ENCODE measurements at regions not wholly inside any gene's neighbourhood (a gene's known extent, or its start where the extent isn't known, plus 50 kb on each side); places are given as distances from the start of the nearest gene placed in this dataset.

DNA sequence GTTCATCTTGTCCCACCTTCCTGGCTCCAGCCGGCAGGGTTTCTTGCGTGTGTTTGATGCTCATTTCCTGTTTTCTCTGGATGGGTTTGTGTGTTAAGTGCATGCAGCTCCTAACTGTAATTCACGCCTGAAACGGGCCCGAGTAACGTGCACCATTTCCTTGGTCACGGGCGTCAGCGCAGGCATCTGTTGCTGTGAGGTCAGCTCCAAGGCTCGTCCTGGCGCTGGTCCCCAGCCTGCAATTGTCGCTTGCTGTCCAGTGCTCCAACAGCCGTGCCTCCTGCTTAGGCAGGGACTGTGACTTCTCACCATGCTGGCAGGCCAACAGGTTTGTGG, 201.1 kb downstream of the GLRX3 start:
- no peak for TF ChIP-seq CTCF (conservative IDR thresholded peaks at IDR 0.05; ENCODE audit: low read depth in 2 of 2)
- no peak for TF ChIP-seq STAT1 (IDR thresholded peaks at IDR 0.05; ENCODE audit: unreplicated experiment)
- no peak for TF ChIP-seq EZH2 (IDR thresholded peaks at IDR 0.05; ENCODE audit: low read depth, unreplicated experiment)

Data from GM23338 (cell line).